Activated naive CD4-positive, alpha-beta T cell treated with anti-CD3 and anti-CD28 coated beads, Interleukin-2, amount 50 U/mL, for 72 hours (primary cell): ENCODE measurements at regions not wholly inside any gene's neighbourhood (a gene's known extent, or its start where the extent isn't known, plus 50 kb on each side); places are given as distances from the start of the nearest gene placed in this dataset.
A peak's percentile ranks its signal among the peaks of the same experiment; 100 is the strongest.
"Not testable (repeated sequence)": the region's sequence is repeated elsewhere in the genome, so short reads cannot be mapped to it uniquely, and the experiment has no call there.

Experiments used
- ATAC-seq, 2 donors: fragments of 150-1000 bp; cut with Tn5 transposase; 2 replicates each; pipeline ENCODE4 v1.10.0; 2021; ENCODE audit warnings: mild to moderate bottlenecking in 2 of 2, moderate library complexity in 2 of 2
- DNase-seq, 2 donors: peaks; one replicate each; pipeline ENCODE4 v3.0.0; 2021 to 2022; ENCODE audit warnings: low spot score in 2 of 2
- H3K27ac Mint-ChIP-seq, 2 donors: one replicate each; pipeline ENCODE4 v1.8.0; 2022; ENCODE audit warnings: mild to moderate bottlenecking in 2 of 2, mixed read lengths in 2 of 2
- H3K36me3 Mint-ChIP-seq, 2 donors: one replicate each; pipeline ENCODE4 v1.8.0; 2022; ENCODE audit warnings: mixed read lengths in 2 of 2
- H3K9me3 Mint-ChIP-seq, 2 donors: one replicate each; pipeline ENCODE4 v1.8.0; 2022; ENCODE audit warnings: mixed read lengths in 2 of 2

DNA sequence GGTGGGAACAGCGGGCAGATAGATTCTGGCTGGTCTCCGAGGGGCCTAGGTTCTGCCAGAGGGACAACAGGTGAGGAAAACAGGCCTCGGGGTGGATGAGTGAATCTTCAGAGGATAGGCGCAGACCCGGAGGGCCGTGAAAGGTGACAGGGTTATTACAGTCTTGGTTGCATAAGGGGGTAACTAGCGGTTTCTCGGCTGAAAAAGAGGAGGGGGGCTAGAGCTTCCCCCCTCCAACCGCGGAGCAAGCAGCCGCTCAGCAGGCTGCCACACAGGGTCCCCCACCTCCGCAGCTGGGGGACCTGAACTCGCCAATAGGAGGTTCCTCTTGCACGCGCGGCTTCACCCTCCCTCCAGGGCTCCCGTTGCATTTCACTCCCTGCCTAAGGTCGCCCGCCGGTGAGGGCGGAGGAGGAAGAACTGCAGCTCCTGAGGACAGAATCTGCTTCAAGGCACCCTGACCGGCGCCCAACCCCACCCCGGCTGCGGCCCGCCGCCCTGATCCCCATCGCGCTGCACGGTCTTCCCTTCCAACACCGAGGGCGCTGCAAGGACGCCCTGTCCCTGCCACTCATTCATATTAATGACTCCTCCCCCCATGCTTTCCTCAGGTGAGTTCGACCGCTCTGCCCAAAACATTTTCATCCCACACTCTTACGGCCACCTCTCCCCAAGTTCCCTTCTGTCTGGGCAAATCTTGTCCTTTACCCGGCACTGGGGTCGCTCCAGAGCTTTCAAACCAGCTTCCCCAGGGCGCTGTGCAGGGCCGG lies 174.3 kb downstream of the SPATA31A6 start:
- not testable (repeated sequence) for ATAC-seq, H3K27ac Mint-ChIP-seq, DNase-seq, H3K9me3 Mint-ChIP-seq, H3K36me3 Mint-ChIP-seq

DNA sequence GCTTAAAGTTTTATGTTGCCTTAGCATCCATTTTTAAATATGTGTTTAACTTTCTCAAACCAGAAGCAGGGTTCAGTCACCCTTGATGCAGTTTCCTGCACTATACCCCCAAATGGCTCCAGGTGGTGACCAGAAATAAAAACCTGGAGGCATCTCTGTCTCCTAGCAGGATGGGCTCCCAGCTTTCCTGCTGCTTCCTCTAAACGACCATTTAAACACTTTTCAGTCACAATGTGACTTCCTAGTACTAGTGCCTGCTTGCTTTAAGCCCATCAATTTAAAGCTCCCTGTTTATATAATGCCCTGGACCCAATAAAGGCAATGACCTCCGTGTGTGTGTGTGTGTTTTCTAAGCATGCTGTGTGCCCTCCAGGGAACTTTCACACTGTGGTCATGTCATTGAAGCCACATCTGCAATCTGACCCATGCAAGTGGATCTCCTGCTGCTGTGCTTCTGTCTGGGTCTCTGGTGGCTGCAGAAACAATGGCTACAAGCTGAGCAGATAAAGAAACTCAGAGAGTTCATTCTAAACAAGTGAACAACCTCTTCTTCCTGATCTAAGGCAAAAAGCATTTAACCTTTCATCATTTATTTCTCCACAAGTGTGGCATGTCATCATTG lies 175.3 kb downstream of the SPATA31A6 start:
- H3K9me3 Mint-ChIP-seq, DNase-seq, H3K36me3 Mint-ChIP-seq, ATAC-seq, H3K27ac Mint-ChIP-seq: not testable (repeated sequence)

DNA sequence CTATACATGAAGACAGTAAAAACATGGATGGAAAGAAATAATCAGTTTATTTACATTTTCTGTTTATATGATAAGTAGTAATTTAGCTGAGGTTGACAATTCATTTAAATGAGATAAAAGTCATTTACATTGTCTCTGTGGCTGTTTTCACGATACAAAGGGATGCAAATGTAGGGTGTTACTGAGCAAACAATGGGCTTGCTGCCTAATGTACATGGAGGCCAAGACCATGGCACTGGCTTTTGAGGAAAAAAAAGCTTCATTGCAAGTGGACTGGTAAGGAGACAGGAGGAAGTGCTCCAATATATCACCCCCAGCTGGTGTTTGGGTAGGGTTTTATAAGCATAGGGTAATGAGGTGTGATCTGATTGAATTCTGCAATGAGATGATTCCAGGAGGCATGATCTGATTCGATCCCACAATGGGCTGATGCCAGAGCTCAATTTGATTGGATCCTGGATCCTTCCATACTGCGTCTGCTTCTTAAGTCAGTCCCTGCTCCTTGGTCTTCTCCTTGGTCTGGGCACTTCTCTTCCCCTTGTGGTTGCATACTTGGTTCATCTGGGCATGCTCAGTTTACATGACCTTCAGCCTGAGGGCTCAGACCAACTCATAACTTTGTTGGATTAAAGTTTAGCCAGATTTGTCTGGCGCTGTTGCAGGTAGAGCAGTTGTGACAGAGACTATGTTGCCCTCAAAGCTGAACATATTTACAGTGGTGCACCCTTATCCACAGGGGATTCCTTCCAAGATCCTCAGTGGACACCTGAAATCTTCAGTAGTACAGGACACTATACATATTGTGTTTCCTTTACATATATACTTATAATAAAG lies 181.2 kb downstream of the SPATA31A6 start:
- ATAC-seq, H3K36me3 Mint-ChIP-seq, DNase-seq, H3K9me3 Mint-ChIP-seq, H3K27ac Mint-ChIP-seq: not testable (repeated sequence)

DNA sequence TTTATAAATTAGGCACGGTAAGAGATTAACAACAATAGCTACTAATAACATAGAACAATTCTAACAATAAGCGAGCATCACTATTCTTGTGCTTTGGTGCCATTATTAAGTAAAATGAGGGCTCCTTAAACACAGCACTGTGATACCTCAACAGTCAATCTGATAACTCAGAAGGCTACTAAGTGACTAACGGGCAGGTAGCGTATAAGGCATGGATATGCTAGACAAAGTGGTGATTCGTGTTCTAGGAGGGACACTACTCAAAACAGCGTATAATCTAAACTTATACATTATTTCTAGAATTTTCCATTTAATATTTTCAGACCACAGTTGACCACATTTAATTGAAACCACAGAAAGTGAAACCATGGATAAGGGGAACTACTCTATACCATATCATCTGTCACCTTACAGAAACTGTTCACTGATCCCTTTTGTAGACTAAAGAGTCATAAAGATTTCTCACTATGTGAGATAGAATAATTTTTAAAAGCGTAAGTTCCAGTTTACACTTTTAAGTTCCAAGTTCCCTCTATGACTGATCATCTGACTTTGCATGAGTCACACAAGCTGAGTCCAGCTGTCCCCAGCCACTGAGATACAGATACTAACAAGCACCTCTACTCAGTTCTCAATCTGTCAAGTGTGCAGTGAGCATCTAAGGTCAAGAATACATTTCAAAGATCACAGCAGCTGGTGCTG lies 181.9 kb downstream of the SPATA31A6 start:
- H3K36me3 Mint-ChIP-seq, H3K27ac Mint-ChIP-seq, DNase-seq, H3K9me3 Mint-ChIP-seq: not testable (repeated sequence)
- ATAC-seq: peak; percentile 68 to 92

DNA sequence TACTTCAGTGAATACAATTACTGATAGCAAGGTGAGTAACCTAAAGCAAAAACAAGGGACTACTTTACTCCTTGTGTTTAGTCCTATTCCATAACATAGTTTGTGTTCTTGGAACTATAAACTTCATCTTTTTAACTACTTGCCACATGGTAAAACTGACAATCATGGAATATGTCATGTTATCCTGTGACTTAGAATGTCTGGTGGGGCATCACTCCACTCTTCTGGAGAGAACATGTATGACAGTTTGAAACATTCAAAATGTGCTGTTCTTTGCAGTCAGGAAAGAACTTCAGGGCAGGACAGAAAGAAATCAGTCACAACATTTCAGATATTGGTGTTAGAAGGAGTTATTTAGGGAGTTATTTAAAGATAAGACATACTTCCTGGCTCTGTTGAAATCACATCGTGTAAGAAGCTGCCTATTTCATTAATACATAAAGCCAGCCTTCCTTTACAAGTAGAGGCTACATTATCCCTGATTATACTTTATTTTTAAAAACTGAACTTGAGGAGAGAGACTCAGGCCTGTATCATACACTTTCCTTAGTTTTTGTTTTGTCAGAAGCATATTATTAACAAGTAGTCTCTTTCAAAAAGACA lies 184.9 kb downstream of the SPATA31A6 start:
- not testable (repeated sequence) for ATAC-seq, H3K9me3 Mint-ChIP-seq, H3K36me3 Mint-ChIP-seq, H3K27ac Mint-ChIP-seq, DNase-seq

DNA sequence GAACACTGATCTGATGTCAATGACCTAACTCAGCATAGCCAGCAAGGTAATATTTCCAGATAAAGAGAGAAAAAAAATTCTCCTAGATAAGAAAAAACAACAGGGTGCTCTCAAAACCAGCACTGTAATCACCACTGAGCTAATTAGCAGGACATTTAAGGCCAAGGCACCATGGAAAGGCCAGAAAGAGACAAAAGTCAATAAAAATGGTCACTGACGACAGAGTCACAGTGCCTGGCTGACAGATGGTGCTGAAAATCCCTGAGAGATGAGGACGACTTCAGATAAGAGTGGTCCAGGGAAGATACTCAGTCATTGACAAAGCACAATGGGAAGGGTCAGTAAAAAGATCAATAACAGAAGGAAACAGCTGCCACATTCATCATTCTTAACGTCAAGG lies 186.7 kb downstream of the SPATA31A6 start:
- not testable (repeated sequence) for H3K9me3 Mint-ChIP-seq, H3K36me3 Mint-ChIP-seq, DNase-seq

DNA sequence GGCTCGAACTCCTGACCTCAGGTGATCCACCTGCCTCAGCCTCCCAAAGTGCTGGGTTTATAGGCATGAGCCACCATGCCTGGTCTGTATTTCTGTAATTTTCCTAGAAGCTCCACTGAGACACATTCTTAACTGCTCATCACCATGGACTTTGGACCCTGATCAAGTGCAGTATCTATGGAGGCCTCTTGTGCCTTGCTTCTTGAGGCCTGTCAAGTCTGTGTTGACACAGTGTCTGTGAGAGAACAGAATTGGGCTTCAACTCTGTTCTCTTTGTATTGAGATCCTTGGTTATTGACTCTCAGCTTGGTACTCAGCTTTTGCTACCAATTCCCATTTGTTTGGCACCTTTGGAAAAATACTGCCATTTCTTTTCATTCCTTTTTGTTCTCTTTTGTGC lies 188.0 kb downstream of the SPATA31A6 start:
- ATAC-seq, DNase-seq: not testable (repeated sequence)

More for the DNA sequence above, 186.7 kb downstream of the SPATA31A6 start:
- not testable (repeated sequence) for H3K27ac Mint-ChIP-seq, ATAC-seq

DNA sequence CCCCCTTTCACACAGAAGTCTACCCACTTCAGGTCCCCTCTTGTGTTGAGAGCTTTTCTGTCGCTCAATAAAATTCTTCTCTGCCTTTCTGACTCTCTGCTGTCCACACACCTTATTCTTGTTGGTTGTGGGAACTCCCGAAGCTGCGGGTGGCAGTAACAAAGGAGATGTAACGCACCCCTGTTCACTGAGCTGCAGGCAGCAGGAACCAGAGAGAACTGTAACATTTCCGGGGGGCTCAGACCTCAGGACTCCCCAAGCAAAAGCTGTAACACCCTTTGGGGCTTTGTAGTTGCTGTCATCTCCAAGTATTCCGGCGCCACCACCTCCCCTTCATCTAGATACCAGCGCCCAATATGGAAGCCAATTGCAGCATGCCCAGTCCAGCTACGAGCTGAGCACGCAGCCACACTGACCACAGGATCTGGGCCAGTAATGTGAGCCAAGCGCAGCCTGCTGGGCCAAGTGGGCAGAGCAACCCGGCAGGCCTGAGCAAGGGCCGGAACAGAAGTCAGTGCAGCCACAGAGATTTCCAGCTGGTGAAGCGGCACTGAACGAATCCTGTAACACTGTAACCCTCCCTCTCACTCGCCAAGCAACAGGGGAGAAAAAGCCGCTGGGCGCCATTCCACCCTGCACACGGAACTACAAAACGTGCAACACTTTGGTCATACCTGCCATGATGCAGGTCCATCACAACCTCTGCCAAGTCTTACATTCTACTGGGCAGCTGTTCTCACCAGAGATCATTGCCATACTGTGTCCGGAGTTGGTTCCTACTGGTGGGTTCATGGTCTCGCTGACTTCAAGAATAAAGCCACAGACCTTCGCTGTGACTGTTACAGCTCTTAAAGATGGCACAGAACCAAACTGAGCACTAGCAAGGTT lies 194.3 kb downstream of the SPATA31A6 start:
- H3K9me3 Mint-ChIP-seq, ATAC-seq, DNase-seq, H3K27ac Mint-ChIP-seq: not testable (repeated sequence)
- H3K36me3 Mint-ChIP-seq: peaks cover 0 to 18% of the 10 kb centered on the region in 2 donors

More for the DNA sequence above, 188.0 kb downstream of the SPATA31A6 start:
- H3K9me3 Mint-ChIP-seq, H3K36me3 Mint-ChIP-seq, H3K27ac Mint-ChIP-seq: not testable (repeated sequence)

DNA sequence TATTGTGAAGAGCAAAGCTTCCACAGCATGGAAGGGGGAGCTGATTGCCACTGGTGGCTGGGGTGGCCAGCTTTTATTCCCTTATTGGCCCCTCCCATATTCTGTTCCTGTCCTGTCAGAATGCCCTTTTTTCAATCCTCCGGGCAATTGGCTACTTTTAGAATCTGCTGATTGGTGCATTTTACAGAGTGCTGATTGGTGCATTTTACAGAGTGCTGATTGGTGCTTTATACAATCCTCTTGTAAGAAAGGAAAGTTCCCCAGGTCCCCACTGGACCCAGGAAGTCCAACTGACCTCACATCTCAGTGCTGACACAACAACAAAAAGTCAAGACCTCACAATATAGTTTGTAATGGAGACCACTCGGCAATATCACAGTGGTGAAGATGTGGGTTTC lies 195.0 kb downstream of the SPATA31A6 start:
- DNase-seq (no peak), ATAC-seq (no peak)
- H3K27ac Mint-ChIP-seq: no peak overlapping the region
- peaks cover 0 to 3% of the 10 kb centered on the region in 2 donors for H3K9me3 Mint-ChIP-seq
- peaks cover 0 to 18% of the 10 kb centered on the region in 2 donors for H3K36me3 Mint-ChIP-seq

DNA sequence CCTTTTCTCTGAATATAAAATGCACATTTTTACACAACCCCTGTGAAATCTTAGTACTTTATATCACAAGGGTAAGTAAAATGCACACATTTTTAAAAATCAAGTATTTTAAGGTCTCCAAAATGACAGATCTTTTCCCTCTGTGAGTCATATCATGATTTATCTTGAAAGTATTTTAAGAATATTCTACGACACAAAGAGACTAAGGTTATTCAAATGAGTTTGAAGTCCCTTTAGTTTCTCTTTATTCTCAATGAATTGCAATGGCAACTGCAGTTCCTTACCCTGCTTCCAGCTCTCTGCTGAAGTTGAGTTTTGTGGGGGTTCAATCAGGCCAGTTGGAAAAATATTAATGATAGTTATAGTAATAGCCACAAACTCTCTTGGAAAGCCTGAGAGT lies 196.1 kb downstream of the SPATA31A6 start:
- peaks cover 0 to 18% of the 10 kb centered on the region in 2 donors for H3K36me3 Mint-ChIP-seq
- H3K9me3 Mint-ChIP-seq, DNase-seq, H3K27ac Mint-ChIP-seq, ATAC-seq: not testable (repeated sequence)

DNA sequence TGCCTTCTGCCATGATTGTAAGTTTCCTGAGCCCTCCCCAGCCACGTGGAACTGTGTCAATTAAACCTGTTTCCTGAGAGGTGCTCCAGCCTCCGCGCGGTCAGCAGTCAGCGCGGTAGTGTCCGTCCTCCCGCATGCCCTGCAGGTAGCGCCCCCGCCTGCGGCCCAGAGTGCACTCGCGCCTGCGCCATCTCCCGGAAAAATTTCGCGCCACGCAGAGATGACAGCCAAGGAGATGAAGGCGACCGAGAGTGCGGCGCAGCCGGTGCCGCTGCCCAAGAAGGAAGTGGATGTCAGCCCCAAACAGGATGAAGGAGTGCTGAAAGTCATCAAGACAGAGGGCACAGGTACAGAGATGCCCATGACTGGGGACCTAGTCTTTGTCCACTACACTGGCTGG lies 201.1 kb downstream of the SPATA31A6 start:
- H3K36me3 Mint-ChIP-seq, DNase-seq, ATAC-seq, H3K27ac Mint-ChIP-seq, H3K9me3 Mint-ChIP-seq: not testable (repeated sequence)

DNA sequence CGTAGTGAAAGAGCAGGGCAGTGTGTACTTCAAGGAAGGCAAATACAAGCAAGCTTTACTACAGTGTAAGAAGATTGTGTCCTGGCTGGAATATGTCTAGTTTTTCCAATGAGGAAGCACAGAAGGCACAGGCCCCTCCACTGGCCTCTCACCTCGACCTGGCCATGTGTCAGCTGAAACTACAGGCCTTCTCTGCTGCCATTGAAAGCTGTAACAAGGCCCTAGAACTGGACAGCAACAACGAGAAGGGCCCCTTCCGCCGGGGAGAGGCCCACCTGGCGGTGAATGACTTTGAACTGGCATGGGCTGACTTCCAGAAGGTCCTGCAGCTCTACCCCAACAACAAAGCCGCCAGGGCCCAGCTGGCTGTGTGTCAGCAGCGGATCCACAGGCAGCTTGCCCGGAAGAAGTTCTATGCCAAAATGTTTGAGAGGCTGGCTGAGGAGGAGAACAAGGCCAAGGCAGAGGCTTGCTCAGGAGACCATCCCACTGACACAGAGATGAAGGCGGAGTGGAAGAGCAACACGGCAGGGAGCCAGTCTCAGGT lies 202.2 kb downstream of the SPATA31A6 start:
- not testable (repeated sequence) for H3K36me3 Mint-ChIP-seq, ATAC-seq, H3K27ac Mint-ChIP-seq, DNase-seq, H3K9me3 Mint-ChIP-seq

DNA sequence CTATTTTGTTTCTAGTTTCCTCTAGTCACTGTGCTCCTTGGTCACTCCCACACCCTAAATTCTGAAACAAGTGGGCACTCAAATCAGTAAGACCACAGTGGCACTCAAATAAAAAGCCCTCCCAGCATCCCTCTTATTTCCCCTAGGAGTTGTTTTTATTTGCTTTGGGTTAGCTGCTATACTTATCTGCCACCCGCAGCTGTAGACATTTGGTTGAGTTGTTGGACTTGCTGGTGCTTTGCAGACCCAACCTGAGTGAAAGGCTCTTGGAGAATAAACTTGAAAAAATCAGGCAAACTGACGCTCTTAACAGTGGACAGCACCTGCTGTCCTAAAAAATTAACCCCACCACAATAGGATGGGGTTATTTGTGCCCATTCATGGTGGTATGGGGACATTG lies 203.0 kb downstream of the SPATA31A6 start:
- Mint-ChIP-seq H3K36me3 (no peaks in the 10 kb centered on the region), H3K27ac (no peak overlapping the region), H3K9me3 (no peaks in the 10 kb centered on the region)
- ATAC-seq (no peak), DNase-seq (no peak)

DNA sequence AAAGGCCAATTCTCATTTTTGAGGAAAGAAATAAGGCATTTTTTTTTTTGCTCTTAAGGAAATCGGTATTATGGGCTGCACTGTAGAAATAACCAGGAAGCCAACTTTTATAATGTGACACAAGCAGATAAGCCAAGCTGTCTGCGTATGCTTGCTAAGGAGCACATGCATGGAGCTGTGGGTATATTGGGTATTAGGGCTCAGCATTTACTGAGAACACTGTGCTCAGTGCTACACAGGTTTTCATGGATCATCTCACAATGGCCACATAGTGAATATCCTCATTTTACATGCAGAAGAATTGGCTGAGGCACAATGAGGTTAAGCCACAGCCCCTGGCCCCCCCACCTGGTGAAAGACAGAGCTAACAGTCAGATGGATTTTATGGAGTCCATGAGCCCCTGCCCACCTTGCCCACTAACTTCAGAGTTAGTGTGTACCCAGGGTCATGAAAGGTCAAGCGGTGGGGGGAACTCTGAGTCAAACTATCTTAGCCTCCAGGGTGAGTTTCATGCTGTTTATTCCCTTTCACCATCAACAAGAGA lies 204.8 kb downstream of the SPATA31A6 start:
- ATAC-seq (no peak), DNase-seq (no peak)
- Mint-ChIP-seq H3K36me3 (no peaks in the 10 kb centered on the region), H3K27ac (no peak overlapping the region), H3K9me3 (no peaks in the 10 kb centered on the region)

DNA sequence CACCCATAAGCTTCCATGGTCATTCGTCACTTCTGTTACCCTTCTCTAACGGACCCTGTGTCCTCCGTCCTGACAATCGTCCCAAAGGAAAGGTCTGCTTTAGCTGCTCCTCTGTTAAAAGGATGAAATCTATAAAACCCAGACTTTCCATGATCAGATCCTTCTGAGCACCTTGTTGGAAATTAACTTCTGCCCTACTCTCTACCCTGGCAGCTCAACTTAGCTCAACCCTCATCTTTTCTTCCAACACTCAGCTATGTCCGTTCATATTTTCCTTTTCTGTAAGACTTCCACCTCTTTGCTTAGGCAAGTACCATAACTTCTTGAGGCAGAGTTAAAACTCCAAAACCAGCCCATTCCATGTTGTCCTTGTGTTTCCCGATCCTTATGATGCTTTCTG lies 205.4 kb downstream of the SPATA31A6 start:
- H3K9me3 Mint-ChIP-seq: no peaks in the 10 kb centered on the region
- ATAC-seq (no peak), DNase-seq (no peak)
- H3K27ac Mint-ChIP-seq: no peak overlapping the region
- no peaks in the 10 kb centered on the region for H3K36me3 Mint-ChIP-seq
